ENCODE measurements at regions not wholly inside any gene's neighbourhood (a gene's known extent, or its start where the extent isn't known, plus 50 kb on each side); places are given as distances from the start of the nearest gene placed in this dataset.
"Not testable (repeated sequence)": the region's sequence is repeated elsewhere in the genome, so short reads cannot be mapped to it uniquely, and the experiment has no call there.

GRCh38 chr2:242004223-242004901 lies 134.8 kb downstream of the RTP5 start:
- no peak for DNase-seq (ENCODE audit: low read depth in 3 of 3)

- no peak for DNase-seq (ENCODE audit: low read depth in 3 of 3)
Observed at GRCh38 chr2:242004902-242005230, 135.3 kb downstream of the RTP5 start.

GRCh38 chr2:242006091-242006634 lies 136.6 kb downstream of the RTP5 start:
- DNase-seq (ENCODE audit: low read depth in 3 of 3) = not testable (repeated sequence)

GRCh38 chr2:242008908-242009307 lies 139.4 kb downstream of the RTP5 start:
- not testable (repeated sequence) for DNase-seq (ENCODE audit: low read depth in 3 of 3)

GRCh38 chr2:242009846-242010245 lies 140.3 kb downstream of the RTP5 start:
- DNase-seq (ENCODE audit: low read depth in 3 of 3) = not testable (repeated sequence)

GRCh38 chr2:242010252-242011166 lies 141.0 kb downstream of the RTP5 start:
- not testable (repeated sequence) for DNase-seq (ENCODE audit: low read depth in 3 of 3)

GRCh38 chr2:242011167-242011513 lies 141.6 kb downstream of the RTP5 start:
- no peak for DNase-seq (ENCODE audit: low read depth in 3 of 3)

GRCh38 chr2:242011516-242011915 lies 142.0 kb downstream of the RTP5 start:
- DNase-seq (ENCODE audit: low read depth in 3 of 3) = no peak

- DNase-seq (ENCODE audit: low read depth in 3 of 3) = no peak
Observed at GRCh38 chr2:242011991-242012764, 142.6 kb downstream of the RTP5 start.

GRCh38 chr2:242012956-242013764 lies 143.6 kb downstream of the RTP5 start:
- DNase-seq (ENCODE audit: low read depth in 3 of 3) = no peak

GRCh38 chr2:242013771-242014170 lies 144.2 kb downstream of the RTP5 start:
- no peak for DNase-seq (ENCODE audit: low read depth in 3 of 3)

GRCh38 chr2:242015108-242016065 lies 145.9 kb downstream of the RTP5 start:
- no peak for DNase-seq (ENCODE audit: low read depth in 3 of 3)

GRCh38 chr2:242017086-242017485 lies 147.6 kb downstream of the RTP5 start:
- no peak for DNase-seq (ENCODE audit: low read depth in 3 of 3)

GRCh38 chr2:242018416-242018815 lies 148.9 kb downstream of the RTP5 start:
- DNase-seq (ENCODE audit: low read depth in 3 of 3) = not testable (repeated sequence)

GRCh38 chr2:242019344-242019743 lies 149.8 kb downstream of the RTP5 start:
- DNase-seq (ENCODE audit: low read depth in 3 of 3) = no peak

- no peak for DNase-seq (ENCODE audit: low read depth in 3 of 3)
Observed at GRCh38 chr2:242020196-242021004, 150.9 kb downstream of the RTP5 start.

GRCh38 chr2:242022550-242023290 lies 153.2 kb downstream of the RTP5 start:
- no peak for DNase-seq (ENCODE audit: low read depth in 3 of 3)

GRCh38 chr2:242024751-242025355 lies 155.3 kb downstream of the RTP5 start:
- no peak for DNase-seq (ENCODE audit: low read depth in 3 of 3)

Measured in stimulated activated CD4-positive, alpha-beta T cell treated with anti-CD3 and anti-CD28 coated beads, TNF-alpha, amount 100 ng/mL, for 24 hours (primary cell).